GM12892 (cell line): ENCODE measurements at regions not wholly inside any gene's neighbourhood (a gene's known extent, or its start where the extent isn't known, plus 50 kb on each side); places are given as distances from the start of the nearest gene placed in this dataset.

Experiments used
- POLR2A ChIP-seq: IDR thresholded peaks from 2 replicates; pipeline ENCODE4 v1.6.1; 2011; ENCODE audit warnings: low read depth, low read length, control low read depth
- POLR2AphosphoS5 ChIP-seq: IDR thresholded peaks from 2 replicates; pipeline ENCODE4 v1.6.1; 2011; ENCODE audit warnings: low read depth, low read length, control low read depth
- TAF1 ChIP-seq: IDR thresholded peaks from 2 replicates; pipeline ENCODE4 v1.6.1; 2011; ENCODE audit warnings: low read depth, mild to moderate bottlenecking, control low read depth, low read length, borderline replicate concordance

DNA sequence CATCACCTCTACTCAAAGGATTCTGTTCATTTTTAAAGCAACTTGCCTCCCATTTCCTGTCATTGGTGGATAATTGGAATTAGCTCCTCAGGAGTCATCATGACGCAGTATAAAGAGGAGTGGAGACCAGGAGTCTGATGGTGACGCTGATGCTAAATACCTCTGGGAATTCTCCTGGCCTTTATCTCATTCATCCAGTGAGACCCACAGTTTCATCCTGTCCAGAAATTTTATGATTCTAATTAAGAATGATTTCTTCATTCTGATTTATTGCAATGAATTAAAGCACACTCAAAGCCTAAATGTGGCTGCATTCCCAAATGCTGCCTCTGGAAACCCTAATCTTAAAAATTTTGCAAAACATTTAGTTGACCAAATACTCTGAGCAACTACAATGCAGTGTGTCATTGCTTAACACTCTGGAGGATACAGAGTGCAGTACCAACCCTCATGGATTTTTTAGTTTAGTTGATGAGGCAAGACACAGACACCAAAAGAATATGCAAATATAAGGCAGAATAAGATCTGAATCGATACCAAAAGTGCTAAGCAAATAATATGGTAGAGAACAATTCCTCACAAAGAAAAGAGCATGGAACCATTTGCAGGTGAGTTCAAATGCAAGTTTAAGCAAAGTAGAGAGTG, 236.2 kb downstream of the ETAA1 start:
- TF ChIP-seq POLR2A (no peak), TAF1 (no peak), POLR2AphosphoS5 (no peak)
